BE2C (cell line): ENCODE measurements at regions not wholly inside any gene's neighbourhood (a gene's known extent, or its start where the extent isn't known, plus 50 kb on each side); places are given as distances from the start of the nearest gene placed in this dataset.
"Not testable (repeated sequence)": the region's sequence is repeated elsewhere in the genome, so short reads cannot be mapped to it uniquely, and the experiment has no call there.

Source experiments
- DNase-seq: peaks from one replicate; pipeline ENCODE4 v3.0.0-alpha.2; 2020
- H3K27me3 ChIP-seq: fragments of 250-450 bp; sonication (Bioruptor Pico); 2 replicates; pipeline ENCODE4 v1.5.1; 2020; ENCODE audit warnings: mild to moderate bottlenecking
- H3K36me3 ChIP-seq: fragments of 250-450 bp; sonication (Bioruptor Pico); 2 replicates; pipeline ENCODE4 v1.5.1; 2020; ENCODE audit warnings: mild to moderate bottlenecking
- H3K4me1 ChIP-seq: fragments of 250-450 bp; sonication (Bioruptor Pico); 2 replicates; pipeline ENCODE4 v1.5.1; 2020
- H3K4me3 ChIP-seq: 2 replicates; pipeline ENCODE4 v1.5.1; 2011; ENCODE audit warnings: low read depth, low read length
- H3K9me3 ChIP-seq: fragments of 250-450 bp; sonication (Bioruptor Pico); 2 replicates; pipeline ENCODE4 v1.5.1; 2020
- TF ChIP-seq, protein P1 (sequence below): IDR thresholded peaks from 2 replicates; pipeline ENCODE4 v1.5.1; 2012; ENCODE audit warnings: mild to moderate bottlenecking, low read depth, low read length

DNA sequence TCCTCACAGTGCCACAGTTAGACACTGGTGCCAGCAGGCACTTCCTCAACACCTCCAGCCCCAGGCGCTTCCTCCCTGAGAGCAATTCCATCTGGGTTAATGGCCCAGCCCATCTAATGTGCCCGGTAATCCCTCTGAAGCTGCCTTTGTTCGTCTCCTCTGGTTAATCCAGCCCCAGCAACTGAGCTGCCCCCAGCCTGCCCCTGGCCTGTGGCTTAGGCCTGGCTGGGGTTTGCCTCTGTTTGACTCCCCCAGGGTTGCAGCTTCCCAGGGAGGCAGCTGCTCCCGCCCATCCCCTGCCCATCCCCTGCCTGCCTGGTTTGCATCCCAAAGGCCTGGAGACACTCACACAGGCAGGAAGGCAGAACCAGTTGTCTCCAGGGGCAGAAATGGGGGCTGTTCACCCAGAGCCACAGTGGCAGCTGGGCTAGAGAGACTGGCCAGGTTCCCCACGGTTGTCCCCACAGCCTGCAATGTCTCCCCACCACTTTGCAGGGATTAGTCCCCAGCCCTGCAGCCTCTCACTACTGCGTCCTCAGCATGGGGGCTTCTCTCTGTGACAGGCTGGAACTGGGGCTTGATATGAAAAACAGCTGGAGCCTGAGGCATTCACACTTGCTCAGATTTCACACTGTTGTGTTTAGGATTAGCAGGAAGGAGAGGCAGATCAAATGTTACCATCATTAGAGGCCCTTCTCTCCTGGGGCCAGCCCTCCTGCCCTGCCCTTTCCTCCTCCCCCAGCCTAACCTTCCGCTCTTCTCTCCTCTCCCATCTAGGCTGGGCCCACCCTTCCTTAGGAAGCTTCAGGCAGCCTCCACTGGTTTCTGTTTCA is 120.2 kb downstream of the TLR5 start:
- DNase-seq: no peak
- H3K27me3 ChIP-seq: no peaks in the 10 kb centered on the region
- H3K9me3 ChIP-seq: no peaks in the 10 kb centered on the region; the same call in 1 of the 2 replicates
- no peaks in the 10 kb centered on the region for H3K4me1 ChIP-seq
- H3K36me3 ChIP-seq: no peaks in the 10 kb centered on the region
- TF ChIP-seq, protein P1, sequence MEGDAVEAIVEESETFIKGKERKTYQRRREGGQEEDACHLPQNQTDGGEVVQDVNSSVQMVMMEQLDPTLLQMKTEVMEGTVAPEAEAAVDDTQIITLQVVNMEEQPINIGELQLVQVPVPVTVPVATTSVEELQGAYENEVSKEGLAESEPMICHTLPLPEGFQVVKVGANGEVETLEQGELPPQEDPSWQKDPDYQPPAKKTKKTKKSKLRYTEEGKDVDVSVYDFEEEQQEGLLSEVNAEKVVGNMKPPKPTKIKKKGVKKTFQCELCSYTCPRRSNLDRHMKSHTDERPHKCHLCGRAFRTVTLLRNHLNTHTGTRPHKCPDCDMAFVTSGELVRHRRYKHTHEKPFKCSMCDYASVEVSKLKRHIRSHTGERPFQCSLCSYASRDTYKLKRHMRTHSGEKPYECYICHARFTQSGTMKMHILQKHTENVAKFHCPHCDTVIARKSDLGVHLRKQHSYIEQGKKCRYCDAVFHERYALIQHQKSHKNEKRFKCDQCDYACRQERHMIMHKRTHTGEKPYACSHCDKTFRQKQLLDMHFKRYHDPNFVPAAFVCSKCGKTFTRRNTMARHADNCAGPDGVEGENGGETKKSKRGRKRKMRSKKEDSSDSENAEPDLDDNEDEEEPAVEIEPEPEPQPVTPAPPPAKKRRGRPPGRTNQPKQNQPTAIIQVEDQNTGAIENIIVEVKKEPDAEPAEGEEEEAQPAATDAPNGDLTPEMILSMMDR: no peak
- H3K4me3 ChIP-seq: no peak overlapping the region

DNA sequence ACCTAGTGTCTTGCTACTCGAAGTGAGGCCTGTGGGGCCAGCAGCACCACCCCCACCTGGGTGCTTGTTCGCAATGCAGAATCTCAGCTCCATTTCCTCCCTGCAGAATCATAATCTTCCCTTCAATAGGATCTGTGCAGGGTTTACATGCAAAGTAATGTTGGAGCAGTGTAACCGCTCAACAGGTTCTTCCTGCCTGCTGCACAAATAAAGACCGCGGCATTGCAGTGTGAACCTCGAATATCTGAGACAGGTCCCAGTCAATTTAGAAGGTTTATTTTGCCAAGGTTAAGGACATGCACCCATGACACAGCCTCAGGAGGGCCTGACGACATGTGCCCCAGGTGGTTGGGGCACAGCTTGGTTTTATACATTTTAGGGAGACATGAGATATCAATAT is 119.2 kb downstream of the TLR5 start:
- no peaks in the 10 kb centered on the region; the same call in 1 of the 2 replicates for H3K9me3 ChIP-seq
- H3K4me1 ChIP-seq: no peaks in the 10 kb centered on the region
- no peak for DNase-seq
- TF ChIP-seq, protein P1: no peak
- H3K4me3 ChIP-seq: no peak overlapping the region
- no peaks in the 10 kb centered on the region for H3K36me3 ChIP-seq
- no peaks in the 10 kb centered on the region for H3K27me3 ChIP-seq

DNA sequence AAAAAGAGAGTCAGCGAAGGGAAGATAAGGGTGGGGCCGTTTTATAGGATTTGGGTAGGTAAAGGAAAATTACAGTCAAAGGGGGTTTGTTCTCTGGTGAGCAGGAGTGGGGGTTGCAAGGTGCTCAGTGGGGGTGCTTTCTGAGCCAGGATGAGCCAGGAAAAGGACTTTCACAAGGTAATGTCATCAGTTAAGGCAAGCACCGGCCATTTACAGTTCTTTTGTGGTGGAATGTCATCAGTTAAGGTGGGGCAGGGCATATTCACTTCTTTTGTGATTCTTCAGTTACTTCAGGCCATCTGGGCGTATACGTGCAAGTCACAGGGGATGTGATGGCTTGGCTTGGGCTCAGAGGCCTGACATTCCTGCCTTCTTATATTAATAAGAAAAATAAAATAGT is 118.6 kb downstream of the TLR5 start:
- H3K9me3 ChIP-seq, H3K4me1 ChIP-seq, H3K36me3 ChIP-seq, H3K27me3 ChIP-seq, H3K4me3 ChIP-seq, DNase-seq: not testable (repeated sequence)

DNA sequence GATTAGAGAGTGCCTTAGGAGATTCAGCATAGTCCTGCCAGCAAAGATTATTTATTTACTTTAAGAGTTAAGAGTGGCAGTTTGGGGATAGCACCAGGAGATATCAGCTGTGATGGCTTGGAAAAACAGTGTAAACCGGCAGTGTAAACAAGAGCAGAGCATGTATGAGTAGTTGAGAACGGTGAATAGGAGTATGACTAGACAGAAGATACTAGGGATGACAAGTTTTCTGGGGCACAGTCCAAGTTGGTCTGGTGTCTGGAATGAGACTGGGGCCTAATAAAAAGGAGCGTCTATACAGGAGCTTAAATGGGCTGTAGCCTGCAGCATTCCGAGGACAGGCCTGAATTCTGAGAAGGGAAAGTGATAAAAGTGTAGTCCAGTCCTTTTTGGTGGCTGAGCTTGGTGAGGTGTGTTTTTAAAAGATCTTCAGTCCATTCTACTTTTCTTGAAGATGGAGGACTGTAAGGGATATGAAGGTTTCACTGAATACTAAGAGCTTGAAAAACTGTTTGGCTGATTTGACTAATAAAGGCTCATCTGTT is 117.8 kb downstream of the TLR5 start:
- not testable (repeated sequence) for DNase-seq, H3K36me3 ChIP-seq, H3K4me3 ChIP-seq

DNA sequence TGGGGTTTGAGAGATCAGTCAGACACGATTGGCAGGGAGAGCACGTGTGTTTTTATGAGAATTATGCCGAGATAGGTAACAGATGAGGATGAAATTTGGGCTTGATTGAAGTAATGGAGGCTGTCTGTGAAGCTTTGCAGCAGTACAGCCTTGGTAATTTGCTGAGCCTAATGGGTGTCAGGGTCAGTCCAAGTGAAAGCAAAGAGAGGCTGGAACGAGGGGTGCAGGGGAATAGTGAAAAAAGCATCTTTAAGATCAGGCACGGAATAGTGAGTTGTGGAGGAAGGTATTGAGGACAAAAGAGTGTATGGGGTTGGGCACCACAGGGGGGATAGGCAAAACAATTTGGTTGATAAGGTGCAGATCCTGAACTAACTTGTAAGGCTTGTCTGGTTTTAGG is 116.4 kb downstream of the TLR5 start:
- not testable (repeated sequence) for H3K9me3 ChIP-seq, H3K36me3 ChIP-seq, H3K27me3 ChIP-seq, H3K4me3 ChIP-seq, H3K4me1 ChIP-seq, DNase-seq

More for the DNA sequence above, 117.8 kb downstream of the TLR5 start:
- not testable (repeated sequence) for H3K9me3 ChIP-seq, H3K27me3 ChIP-seq, H3K4me1 ChIP-seq

DNA sequence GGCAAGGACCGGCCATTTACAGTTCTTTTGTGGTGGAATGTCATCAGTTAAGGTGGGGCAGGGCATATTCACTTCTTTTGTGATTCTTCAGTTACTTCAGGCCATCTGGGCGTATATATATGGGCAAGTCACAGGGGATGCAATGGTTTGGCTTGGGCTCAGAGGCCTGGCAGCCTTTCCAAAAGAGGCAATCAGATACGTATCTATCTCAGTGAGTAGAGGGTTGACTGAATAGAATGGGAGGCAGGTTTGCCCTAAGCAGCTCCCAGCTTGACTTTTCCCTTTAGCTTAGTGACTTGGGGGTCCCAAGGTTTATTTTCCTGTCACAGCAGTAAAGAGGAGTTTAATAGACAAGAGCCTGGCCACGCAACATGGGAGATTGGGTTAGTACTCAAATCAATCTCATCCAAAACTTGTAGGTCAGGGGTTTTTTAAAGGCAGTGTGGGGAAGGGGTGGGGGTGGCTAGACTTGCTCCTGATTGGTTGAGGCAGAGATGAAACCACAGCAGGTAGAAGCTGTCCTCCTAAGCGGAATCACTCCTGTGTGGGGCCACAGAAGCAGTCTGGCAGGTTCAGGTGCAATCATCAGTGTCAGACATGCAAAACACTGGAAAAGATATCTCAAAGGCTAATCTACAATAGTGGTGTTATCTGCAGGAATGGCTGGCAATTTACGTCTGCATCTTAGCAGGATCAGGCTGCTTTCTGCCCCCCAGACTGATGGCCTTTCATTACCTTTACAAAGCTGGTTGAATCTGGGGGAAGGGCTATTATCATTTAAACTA is 112.9 kb downstream of the TLR5 start:
- 0 out of 2 replicates have a peak, but pooled peaks cover 3% of the 10 kb centered on the region for H3K27me3 ChIP-seq
- no peaks in the 10 kb centered on the region for H3K4me1 ChIP-seq
- no peak overlapping the region for H3K4me3 ChIP-seq
- no peaks in the 10 kb centered on the region for H3K36me3 ChIP-seq
- DNase-seq: no peak
- TF ChIP-seq, protein P1: no peak
- H3K9me3 ChIP-seq: no peaks in the 10 kb centered on the region

DNA sequence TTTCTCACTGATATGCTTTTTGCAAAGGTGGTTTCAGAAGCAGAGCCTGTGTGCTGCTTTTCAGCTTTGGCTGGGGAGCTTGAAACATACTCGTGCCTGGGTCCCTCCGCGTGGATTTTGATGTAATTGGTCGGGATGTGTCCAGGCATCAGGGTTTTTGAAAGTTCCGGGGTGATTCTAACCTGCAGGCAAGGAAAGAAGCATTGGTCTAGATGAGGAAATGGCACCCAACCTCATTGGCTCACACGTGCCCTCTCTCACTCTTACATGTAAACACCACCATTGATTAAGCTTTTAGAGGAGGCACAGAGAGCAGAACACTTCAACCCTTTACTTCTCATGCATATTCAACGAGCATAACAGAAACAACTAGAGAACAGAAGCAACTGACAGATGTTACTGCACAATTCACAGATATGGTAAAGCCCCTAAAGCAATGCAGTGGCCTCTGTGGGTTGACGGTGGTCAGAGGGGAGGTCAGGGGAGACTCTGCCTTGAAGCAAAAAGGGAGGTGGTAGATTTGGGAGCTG is 112.1 kb downstream of the TLR5 start:
- Histone ChIP-seq H3K4me1 (no peaks in the 10 kb centered on the region), H3K27me3 (0 out of 2 replicates have a peak, but pooled peaks cover 3% of the 10 kb centered on the region), H3K4me3 (no peak overlapping the region), H3K9me3 (no peaks in the 10 kb centered on the region), H3K36me3 (no peaks in the 10 kb centered on the region)
- DNase-seq: no peak
- TF ChIP-seq, protein P1: no peak
